ENCODE measurements at regions not wholly inside any gene's neighbourhood (a gene's known extent, or its start where the extent isn't known, plus 50 kb on each side); places are given as distances from the start of the nearest gene placed in this dataset.

- TF ChIP-seq, protein P1, sequence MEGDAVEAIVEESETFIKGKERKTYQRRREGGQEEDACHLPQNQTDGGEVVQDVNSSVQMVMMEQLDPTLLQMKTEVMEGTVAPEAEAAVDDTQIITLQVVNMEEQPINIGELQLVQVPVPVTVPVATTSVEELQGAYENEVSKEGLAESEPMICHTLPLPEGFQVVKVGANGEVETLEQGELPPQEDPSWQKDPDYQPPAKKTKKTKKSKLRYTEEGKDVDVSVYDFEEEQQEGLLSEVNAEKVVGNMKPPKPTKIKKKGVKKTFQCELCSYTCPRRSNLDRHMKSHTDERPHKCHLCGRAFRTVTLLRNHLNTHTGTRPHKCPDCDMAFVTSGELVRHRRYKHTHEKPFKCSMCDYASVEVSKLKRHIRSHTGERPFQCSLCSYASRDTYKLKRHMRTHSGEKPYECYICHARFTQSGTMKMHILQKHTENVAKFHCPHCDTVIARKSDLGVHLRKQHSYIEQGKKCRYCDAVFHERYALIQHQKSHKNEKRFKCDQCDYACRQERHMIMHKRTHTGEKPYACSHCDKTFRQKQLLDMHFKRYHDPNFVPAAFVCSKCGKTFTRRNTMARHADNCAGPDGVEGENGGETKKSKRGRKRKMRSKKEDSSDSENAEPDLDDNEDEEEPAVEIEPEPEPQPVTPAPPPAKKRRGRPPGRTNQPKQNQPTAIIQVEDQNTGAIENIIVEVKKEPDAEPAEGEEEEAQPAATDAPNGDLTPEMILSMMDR (IDR thresholded peaks at IDR 0.05): no peak
- no peak for TF ChIP-seq EZH2 (IDR thresholded peaks at IDR 0.05)
Observed at GRCh38 chr11:23727387-23727786, 769.5 kb upstream of the LUZP2 start.

Measured in neural progenitor cell (in vitro differentiated cells).